AG04449 (cell line): ENCODE measurements at regions not wholly inside any gene's neighbourhood (a gene's known extent, or its start where the extent isn't known, plus 50 kb on each side); places are given as distances from the start of the nearest gene placed in this dataset.
"Not testable (repeated sequence)": the region's sequence is repeated elsewhere in the genome, so short reads cannot be mapped to it uniquely, and the experiment has no call there.

Source experiments
- CTCF ChIA-PET: fragments of 350-600 bp; formaldehyde crosslinking; extraction: SDS; loops from one replicate; lab custom pipeline; 2021; ENCODE audit warnings: antibody characterized with exemption; lab: Yijun Ruan, JAX
- POLR2A ChIA-PET: fragments of 400-600, 350-600 bp; formaldehyde crosslinking; extraction: SDS; loops from one replicate; lab custom pipeline; 2020; ENCODE audit warnings: antibody characterized with exemption, inconsistent platforms; lab: Yijun Ruan, JAX
- DNase-seq: peaks from one replicate; pipeline ENCODE4 v3.0.0-alpha.2; 2010; ENCODE audit warnings: low read depth, low spot score
- H3K4me3 ChIP-seq: 2 replicates; pipeline ENCODE4 v1.5.1; 2011; ENCODE audit warnings: low read depth, mild to moderate bottlenecking, control low read depth, low read length
- TF ChIP-seq, protein P1 (sequence below): IDR thresholded peaks from one replicate; pipeline ENCODE4 v1.5.1; 2011; ENCODE audit warnings: mild to moderate bottlenecking, moderate library complexity, low read length, control low read depth, inconsistent platforms; ENCODE audit not compliant: insufficient read depth; ENCODE audit errors: missing control alignments

DNA sequence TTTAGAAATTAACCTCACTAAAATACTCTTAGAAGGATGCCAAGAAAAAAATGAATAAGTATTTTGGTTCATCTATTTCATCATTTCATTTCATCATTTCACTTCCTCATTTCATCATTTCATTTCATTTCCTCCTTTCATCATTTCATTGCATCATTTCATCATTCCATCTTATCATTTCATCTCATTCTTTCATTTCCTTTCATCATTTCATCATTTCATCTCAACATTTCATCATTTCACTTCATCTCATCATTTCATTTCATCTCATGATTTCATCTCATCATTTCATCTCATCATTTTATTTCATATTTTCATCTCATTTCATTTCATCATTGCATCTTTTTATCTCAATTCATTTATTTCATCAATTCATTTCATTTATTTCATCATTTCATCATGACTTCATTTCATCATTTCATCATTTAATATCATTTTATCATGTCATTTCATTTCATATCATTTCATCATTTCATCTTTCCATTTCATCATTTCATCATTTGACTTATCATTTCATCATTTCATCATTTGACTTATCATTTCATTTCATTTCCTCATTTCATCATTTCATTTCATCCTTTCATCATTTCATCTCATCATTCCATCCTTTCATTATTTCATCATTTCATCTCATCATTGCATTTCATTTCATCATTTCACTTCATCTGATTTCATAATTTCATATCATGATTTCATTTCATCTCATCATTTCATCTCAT lies 129.9 kb downstream of the ZNF92 start:
- CTCF ChIA-PET = no interaction called here
- TF ChIP-seq, protein P1, sequence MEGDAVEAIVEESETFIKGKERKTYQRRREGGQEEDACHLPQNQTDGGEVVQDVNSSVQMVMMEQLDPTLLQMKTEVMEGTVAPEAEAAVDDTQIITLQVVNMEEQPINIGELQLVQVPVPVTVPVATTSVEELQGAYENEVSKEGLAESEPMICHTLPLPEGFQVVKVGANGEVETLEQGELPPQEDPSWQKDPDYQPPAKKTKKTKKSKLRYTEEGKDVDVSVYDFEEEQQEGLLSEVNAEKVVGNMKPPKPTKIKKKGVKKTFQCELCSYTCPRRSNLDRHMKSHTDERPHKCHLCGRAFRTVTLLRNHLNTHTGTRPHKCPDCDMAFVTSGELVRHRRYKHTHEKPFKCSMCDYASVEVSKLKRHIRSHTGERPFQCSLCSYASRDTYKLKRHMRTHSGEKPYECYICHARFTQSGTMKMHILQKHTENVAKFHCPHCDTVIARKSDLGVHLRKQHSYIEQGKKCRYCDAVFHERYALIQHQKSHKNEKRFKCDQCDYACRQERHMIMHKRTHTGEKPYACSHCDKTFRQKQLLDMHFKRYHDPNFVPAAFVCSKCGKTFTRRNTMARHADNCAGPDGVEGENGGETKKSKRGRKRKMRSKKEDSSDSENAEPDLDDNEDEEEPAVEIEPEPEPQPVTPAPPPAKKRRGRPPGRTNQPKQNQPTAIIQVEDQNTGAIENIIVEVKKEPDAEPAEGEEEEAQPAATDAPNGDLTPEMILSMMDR = no peak
- H3K4me3 ChIP-seq = no peak overlapping the region
- POLR2A ChIA-PET = no interaction called here
- DNase-seq = no peak

DNA sequence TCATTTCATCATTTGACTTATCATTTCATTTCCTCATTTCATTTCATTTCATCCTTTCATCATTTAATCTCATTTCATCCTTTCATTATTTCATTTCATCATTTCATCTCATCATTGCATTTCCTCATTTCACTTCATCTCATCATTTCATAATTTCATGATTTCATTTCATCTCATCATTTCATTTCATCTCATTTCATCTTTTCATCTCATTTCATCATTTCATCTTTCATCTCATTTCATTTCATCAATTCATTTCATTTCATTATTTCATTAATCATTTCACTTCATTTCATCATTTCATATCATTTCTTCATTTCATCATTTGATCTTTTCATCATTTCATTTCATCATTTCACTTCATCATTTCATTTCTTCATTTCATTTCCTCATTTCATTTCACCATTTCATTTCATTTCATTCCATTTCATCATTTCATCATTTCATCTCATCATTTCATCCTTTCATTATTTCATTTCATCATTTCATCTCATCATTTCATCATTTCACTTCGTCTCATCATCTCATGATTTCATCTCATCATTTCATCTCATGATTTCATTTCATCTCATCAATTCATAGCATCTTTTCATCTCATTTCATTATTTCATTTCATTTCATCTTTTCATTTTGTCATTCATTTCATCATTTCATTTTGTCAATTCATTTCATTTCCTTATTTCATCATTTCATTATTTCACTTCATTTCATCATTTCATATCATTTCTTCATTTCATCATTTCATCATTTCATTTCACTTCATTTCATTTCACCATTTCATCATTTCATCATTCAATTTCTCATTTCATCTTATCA lies 131.1 kb downstream of the ZNF92 start:
- CTCF ChIA-PET, H3K4me3 ChIP-seq, POLR2A ChIA-PET, DNase-seq: not testable (repeated sequence)

DNA sequence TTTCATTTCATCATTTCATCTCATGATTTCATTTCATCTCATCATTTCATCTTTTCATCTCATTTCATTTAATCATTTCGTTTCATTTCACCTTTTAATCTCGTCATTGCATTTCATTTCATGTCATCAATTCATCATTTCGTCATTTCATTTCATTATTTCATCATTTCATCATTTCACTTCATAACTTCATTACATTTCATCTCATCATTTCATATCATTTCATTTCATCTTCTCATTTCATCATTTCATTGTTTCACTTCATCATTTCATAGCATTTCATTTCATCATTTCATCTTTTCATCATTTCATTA lies 131.6 kb downstream of the ZNF92 start:
- DNase-seq, POLR2A ChIA-PET, H3K4me3 ChIP-seq, CTCF ChIA-PET: not testable (repeated sequence)

DNA sequence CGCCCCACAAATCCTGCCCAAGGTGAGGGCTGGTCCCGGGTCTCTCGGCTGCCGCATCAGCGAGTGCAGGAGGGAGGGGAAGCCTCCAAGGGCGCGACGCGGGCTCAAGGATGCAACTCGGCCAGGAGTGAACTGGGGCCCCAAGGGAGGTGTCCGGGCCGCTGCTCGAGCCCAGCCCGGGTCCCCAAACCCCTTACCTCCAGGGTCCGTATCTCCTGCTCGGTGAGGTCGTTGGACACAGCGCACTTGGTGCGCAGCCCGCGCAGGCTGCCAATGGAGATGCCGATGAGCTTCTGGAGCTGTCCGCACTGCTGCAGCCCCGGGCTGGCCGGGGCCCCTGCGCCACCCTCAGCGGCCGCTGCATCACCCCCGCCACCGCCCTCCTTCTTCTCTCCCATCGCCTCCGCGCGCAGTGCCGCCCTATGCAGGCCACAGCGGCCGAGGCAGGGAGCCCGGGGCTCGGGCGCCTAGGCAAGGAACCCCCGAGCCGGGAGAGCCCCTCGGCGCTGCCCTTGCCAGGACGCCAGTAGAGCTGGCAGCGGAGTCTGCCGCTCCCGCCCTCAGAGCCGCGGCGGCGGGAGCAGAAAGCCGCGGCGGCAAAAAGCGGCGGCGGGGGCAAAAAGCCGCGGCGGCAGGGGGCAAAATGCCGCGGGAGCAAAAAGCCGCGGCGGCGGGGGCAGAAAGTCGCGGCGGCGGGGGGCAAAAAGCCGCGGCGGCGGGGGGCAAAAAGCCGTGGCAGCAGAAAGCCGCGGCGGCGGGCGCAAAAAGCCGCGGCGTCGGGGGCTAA lies 135.1 kb downstream of the ZNF92 start:
- CTCF ChIA-PET, DNase-seq, POLR2A ChIA-PET, H3K4me3 ChIP-seq: not testable (repeated sequence)

DNA sequence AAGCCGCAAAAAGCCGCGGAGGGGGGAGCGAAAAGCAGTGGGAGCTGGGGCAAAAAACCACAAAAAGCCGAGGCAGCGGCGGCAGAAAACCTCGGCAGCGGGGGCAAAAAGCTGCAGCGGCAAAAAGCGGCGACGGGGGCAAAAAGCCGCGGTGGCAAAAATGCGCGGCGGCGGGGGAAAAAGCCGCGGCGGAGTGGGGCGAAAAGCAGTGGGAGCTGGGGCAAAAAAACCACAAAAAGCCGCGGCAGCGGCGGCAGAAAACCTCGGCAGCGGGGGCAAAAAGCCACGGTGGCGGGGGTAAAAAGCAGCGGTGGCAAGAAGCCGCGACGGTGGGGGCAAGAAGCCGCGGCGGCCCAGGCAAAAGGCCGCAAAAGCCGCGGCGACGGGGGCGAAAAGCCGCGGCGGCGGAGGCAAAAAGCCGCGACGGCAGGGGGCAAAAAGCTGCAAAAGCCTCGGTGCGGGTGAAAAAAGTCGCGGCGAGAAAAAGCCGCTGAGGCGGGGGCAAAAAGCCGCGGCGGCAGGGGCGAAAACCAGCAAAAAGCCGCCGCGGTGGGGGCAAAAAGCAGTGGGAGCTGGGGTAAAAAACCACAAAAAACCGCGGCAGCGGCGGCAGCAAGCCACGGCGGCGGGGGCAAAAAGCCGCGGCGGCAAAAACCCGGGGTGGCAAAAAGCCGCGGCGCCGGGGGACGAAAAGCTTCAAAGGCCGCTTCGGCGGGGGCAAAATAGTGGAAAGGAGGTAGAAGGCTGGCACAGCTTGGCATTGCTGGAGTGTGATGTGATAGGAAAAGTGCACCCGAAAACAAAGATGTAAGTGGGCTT lies 135.9 kb downstream of the ZNF92 start:
- peak overlapping the region; percentile 12 for H3K4me3 ChIP-seq
- DNase-seq = no peak
- CTCF ChIA-PET = no interaction called here
- TF ChIP-seq, protein P1 = no peak
- POLR2A ChIA-PET = no interaction called here

DNA sequence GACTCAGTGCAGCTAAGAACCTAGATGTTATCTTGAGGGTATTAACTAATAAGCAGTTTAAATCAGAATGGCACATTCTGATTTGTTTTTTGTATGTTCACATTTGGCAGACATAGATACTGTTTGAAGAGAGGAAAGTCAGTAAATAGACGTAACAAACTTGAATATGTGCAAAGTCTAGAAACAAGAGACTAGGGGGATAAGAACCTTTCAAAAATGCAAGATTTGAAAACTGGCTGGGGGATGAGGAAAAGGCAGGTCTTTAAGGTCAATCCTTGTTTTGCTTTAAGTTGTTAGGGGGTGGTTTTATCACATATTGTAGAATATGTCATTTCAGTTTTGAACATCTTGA lies 136.5 kb downstream of the ZNF92 start:
- CTCF ChIA-PET, H3K4me3 ChIP-seq, DNase-seq, POLR2A ChIA-PET: not testable (repeated sequence)

DNA sequence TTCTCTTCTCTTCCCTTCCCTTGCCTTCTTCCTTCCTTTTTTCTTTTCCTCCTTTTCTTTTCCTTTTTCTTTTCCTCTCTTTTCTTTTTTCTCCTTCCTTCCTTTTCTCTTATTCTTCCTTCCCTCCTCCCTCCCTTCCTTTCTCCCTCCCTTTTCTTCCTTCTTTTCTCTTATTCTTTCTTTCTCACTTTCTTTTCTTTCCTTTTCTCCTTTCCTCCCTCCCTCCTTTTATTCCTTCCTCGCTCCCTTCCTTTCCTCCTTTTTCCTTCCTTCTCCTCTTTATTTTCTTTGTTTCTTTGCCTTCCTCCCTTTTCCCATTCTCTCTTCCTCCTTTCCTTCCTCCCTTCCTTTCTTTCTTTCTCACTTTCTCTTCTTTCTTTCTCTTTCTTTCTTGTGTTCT lies 146.1 kb downstream of the ZNF92 start:
- CTCF ChIA-PET = not testable (repeated sequence)

DNA sequence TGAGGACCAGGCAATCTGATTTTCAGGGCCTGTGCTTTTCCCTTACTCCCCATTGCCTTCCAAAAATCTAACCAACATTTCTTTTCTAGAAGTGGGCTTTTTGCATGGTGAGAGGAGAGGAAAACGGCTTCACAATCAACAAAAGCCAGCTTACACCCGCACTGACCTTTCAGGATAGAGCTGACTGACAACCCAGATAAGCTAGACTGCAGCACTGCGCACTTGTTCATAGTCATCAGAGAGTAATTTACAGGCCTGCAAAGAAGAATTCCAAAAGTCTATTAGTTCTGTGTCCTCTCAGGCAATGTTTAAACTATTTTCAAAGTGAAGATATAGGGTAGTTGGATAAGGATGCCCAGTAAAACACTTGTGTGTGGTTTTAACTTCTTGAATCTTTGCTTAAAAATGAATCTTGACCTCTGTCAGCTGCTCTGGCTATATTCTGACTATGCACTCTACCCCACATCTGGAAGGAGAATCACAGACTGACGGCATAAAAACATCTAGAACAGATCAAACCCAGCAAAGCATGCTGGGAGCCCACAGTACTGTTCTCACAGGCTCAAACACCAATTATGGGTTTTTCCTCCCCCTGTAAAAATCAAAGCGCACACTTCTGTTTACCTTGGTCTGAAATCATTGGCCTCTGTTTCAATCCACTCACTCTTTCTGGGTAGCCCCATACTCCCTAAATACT lies 172.0 kb downstream of the ZNF92 start:
- CTCF ChIA-PET, DNase-seq, H3K4me3 ChIP-seq, POLR2A ChIA-PET: not testable (repeated sequence)

More for the DNA sequence above, 146.1 kb downstream of the ZNF92 start:
- DNase-seq, POLR2A ChIA-PET, H3K4me3 ChIP-seq: not testable (repeated sequence)

DNA sequence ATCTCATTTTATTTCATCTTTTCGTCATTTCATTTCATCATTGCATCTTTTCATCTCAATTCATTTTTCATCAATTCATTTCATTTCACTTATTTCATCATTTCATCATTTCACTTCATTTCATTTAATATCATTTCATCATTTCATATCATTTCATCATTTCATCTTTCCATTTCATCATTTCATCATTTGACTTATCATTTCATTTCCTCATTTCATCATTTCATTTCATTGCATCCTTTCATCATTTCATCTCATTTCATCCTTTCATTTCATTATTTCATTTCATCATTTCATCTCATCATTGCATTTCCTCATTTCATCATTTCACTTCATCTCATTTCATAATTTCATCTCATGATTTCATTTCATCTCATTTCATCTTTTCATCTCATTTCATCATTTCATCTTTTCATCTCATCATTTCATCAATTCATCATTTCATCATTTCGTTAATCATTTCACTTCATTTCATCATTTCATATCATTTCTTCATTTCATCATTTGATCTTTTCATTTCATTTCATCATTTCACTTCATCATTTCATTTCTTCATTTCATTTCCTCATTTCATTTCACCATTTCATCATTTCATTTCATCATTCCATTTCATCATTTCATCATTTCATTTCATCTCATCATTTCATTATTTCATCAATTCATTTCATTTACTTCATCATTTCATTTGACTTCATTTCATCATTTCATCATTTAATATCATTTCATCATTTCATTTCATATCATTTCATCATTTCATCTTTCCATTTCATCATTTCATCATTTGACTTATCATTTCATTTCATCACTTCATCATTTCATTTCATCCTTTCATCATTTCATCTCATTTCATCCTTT lies 176.2 kb downstream of the ZNF92 start:
- CTCF ChIA-PET, DNase-seq, H3K4me3 ChIP-seq, POLR2A ChIA-PET: not testable (repeated sequence)

DNA sequence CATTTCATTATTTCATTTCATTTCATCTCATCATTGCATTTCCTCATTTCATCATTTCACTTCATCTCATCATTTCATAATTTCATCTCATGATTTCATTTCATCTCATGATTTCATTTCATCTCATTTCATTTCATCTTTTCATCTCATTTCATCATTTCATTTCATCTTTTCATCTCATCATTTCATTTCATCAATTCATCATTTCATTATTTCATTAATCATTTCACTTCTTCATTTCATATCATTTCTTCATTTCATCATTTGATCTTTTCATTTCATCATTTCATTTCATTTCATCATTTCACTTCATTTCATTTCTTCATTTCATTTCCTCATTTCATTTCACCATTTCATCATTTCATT lies 176.8 kb downstream of the ZNF92 start:
- DNase-seq, POLR2A ChIA-PET, H3K4me3 ChIP-seq, CTCF ChIA-PET: not testable (repeated sequence)

DNA sequence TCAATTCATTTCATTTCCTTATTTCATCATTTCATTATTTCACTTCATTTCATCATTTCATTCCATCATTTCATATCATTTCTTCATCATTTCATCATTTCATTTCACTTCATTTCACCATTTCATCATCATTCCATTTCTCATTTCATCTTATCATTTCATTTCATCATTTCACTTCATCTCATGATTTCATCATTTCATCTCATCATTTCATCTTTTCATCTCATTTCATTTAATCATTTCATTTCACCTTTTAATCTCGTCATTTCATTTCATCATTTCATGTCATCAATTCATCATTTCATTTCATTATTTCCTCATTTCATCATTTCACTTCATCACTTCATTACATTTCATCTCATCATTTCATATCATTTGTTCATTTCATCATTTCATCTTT lies 177.4 kb downstream of the ZNF92 start:
- POLR2A ChIA-PET, DNase-seq, H3K4me3 ChIP-seq, CTCF ChIA-PET: not testable (repeated sequence)
